Uterus (tissue), 3 donors: ENCODE measurements at regions not wholly inside any gene's neighbourhood (a gene's known extent, or its start where the extent isn't known, plus 50 kb on each side); places are given as distances from the start of the nearest gene placed in this dataset.
"Not testable (repeated sequence)": the region's sequence is repeated elsewhere in the genome, so short reads cannot be mapped to it uniquely, and the experiment has no call there.

Source experiments
- DNase-seq, 2 donors: peaks; one replicate each; pipeline ENCODE4 v3.0.0-alpha.2; 2019 to 2020
- H3K27ac ChIP-seq, 2 donors: fragments of 200-600 bp; sonication (generic); 1 replicate in 1 of 2; 2 replicates in 1 of 2; pipeline ENCODE4 v1.5.1; 2016 to 2018
- H3K27me3 ChIP-seq, 2 donors: fragments of 200-600 bp; sonication (generic); one replicate each; pipeline ENCODE4 v1.5.1; 2018 to 2019; ENCODE audit warnings: control low read depth in 1 of 2
- H3K36me3 ChIP-seq, 2 donors: fragments of 200-600 bp; sonication (generic); one replicate each; pipeline ENCODE4 v1.5.1; 2019; ENCODE audit warnings: control low read depth in 1 of 2
- H3K4me1 ChIP-seq, 2 donors: fragments of 200-600 bp; sonication (generic); one replicate each; pipeline ENCODE4 v1.5.1; 2018 to 2019; ENCODE audit warnings: control low read depth in 1 of 2
- H3K4me3 ChIP-seq, 2 donors: fragments of 200-600 bp; sonication (generic); 1 replicate in 1 of 2; 2 replicates in 1 of 2; pipeline ENCODE4 v1.5.1; 2018 to 2019; ENCODE audit warnings: mild to moderate bottlenecking in 1 of 2
- H3K9me3 ChIP-seq, 2 donors: fragments of 200-600 bp; sonication (generic); one replicate each; pipeline ENCODE4 v1.5.1; 2019; ENCODE audit warnings: control low read depth in 1 of 2
- POLR2A ChIP-seq, 2 donors: fragments of 450-650 bp; IDR thresholded peaks; one replicate each; pipeline ENCODE4 v1.6.1; 2016; ENCODE audit warnings: antibody characterized with exemption in 2 of 2, mild to moderate bottlenecking in 1 of 2, moderate library complexity in 1 of 2
- intact Hi-C: fragments of 100-400 bp; cut with DNase I; formaldehyde crosslinking; loops from one replicate; pipeline ENCODE4 v1.15.1; 2023; ENCODE audit warnings: low total_unique reads
- TF ChIP-seq, protein P1 (sequence below), 4 experiments: fragments of 200-600 bp in 2 of 4; fragments of 450-650 bp in 2 of 4; sonication (generic) in 2 of 4; IDR thresholded peaks; one replicate each; pipeline ENCODE4 v1.5.1; 2016 to 2019; ENCODE audit warnings: antibody characterized with exemption in 4 of 4, mild to moderate bottlenecking in 2 of 4, moderate library complexity in 1 of 4
- donor health status: DM: yes; HTN: yes; CAD: no.

DNA sequence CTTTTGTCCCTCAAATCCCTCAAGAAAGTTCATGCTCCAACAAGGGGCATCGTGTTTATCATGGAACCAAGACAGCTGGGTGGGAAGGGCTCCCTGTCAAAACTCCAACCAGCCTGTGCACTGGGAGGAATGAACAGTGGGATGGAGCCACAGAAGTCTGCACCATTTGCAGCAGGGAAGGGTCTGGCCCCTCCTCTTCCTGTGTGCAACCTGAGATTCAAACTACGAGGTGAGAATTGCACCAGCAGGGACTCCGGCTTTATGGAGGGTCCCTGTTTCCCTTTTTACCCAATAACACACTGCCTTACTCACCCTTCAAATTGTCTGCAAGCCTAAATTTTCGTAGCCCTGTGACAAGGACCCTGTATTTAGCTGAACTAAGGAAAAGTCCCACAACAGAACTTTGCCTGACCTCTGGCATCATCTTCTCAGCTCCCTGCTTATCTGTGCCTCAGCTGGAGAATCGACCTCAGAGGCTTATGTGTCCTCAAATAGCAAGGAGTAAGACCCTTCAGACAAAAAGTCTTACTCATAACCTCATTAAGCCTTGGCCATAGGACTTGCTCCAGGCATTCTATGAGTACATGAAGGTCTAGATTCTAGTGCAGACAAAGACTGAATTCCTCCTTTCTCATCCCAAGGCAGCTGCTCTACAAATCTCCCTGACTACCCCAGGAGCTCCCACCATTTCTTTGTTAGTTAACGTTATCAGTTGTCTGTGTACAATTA lies 178.3 kb upstream of the SERPINE2 start:
- H3K4me1 ChIP-seq = no peaks in the 10 kb centered on the region
- no peaks in the 10 kb centered on the region for H3K9me3 ChIP-seq
- TF ChIP-seq, protein P1, sequence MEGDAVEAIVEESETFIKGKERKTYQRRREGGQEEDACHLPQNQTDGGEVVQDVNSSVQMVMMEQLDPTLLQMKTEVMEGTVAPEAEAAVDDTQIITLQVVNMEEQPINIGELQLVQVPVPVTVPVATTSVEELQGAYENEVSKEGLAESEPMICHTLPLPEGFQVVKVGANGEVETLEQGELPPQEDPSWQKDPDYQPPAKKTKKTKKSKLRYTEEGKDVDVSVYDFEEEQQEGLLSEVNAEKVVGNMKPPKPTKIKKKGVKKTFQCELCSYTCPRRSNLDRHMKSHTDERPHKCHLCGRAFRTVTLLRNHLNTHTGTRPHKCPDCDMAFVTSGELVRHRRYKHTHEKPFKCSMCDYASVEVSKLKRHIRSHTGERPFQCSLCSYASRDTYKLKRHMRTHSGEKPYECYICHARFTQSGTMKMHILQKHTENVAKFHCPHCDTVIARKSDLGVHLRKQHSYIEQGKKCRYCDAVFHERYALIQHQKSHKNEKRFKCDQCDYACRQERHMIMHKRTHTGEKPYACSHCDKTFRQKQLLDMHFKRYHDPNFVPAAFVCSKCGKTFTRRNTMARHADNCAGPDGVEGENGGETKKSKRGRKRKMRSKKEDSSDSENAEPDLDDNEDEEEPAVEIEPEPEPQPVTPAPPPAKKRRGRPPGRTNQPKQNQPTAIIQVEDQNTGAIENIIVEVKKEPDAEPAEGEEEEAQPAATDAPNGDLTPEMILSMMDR (IDR thresholded peaks at IDR 0.05) = no peak
- no peak for TF ChIP-seq POLR2A (IDR thresholded peaks at IDR 0.05)
- H3K27ac ChIP-seq = no peak overlapping the region
- H3K4me3 ChIP-seq = no peak overlapping the region
- H3K27me3 ChIP-seq = no peaks in the 10 kb centered on the region
- intact Hi-C loops = no loop called here
- no peak for DNase-seq
- H3K36me3 ChIP-seq = no peaks in the 10 kb centered on the region

DNA sequence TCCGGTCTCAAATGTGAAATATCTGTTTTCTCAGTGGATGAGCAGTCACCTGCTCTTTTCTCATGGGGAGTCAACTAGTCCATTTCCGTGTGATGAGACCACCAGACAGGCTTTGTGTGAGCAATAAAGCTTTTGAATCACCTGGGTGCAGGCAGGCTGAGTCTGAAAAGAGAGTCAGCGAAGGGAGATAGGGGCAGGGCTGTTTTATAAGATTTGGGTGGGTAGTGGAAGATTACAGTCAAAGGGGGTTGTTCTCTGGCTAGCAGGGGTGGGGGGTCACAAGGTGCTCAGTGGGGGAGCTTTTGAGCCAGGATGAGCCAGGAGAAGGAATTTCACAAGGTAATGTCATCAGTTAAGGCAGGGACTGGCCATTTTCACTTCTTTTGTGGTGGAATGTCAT lies 176.5 kb upstream of the SERPINE2 start:
- intact Hi-C loops = not testable (repeated sequence)

DNA sequence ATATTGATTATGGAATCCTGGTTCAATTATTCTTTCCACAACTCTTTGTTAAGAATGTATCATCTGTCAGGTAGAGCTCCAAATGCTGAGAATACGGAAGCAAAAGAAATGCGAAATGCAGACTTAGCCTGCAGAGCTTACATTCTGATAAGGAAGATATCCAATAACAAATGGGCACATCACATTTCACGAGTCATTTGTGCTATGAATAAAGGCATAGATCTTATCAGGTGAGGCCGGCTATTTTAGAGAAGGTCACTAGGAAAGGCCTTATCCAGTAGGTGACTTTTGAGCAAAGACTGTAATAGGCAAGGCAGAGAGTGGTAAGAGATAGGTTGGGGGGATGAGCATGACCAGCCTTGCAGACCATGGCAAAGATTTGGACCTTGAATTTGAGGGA lies 174.3 kb upstream of the SERPINE2 start:
- Histone ChIP-seq H3K36me3 (no peaks in the 10 kb centered on the region), H3K27me3 (no peaks in the 10 kb centered on the region), H3K4me3 (no peak overlapping the region), H3K4me1 (no peaks in the 10 kb centered on the region), H3K9me3 (no peaks in the 10 kb centered on the region), H3K27ac (no peak overlapping the region)
- TF ChIP-seq, protein P1 (IDR thresholded peaks at IDR 0.05) = no peak
- TF ChIP-seq POLR2A (IDR thresholded peaks at IDR 0.05) = no peak
- intact Hi-C loops = no loop called here
- DNase-seq = no peak

More for the DNA sequence above, 176.5 kb upstream of the SERPINE2 start:
- not testable (repeated sequence) for H3K4me3 ChIP-seq, H3K27me3 ChIP-seq, H3K36me3 ChIP-seq, DNase-seq, H3K4me1 ChIP-seq, H3K9me3 ChIP-seq, H3K27ac ChIP-seq

DNA sequence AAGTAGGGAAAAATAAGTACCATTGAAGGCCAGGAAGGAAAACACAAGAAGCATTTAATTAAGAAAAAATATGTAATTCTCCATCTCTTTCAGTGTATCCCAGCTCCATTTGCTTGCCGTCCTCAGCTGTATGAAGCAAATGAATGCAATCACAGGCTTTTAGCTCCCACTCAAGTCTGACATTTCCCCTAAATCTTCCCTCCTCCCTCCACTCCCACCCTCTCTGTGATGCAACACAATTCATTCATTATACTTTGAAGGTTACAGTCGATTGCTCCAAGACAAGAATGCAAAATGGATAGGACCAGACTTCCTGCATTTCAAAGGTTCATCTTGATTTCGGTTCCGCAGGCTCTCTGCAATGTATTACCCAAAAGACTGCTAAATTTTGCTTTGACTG lies 172.7 kb upstream of the SERPINE2 start:
- TF ChIP-seq, protein P1 (IDR thresholded peaks at IDR 0.05) = no peak
- TF ChIP-seq POLR2A (IDR thresholded peaks at IDR 0.05) = no peak
- no peaks in the 10 kb centered on the region for H3K9me3 ChIP-seq
- H3K4me3 ChIP-seq = no peak overlapping the region
- H3K4me1 ChIP-seq = no peaks in the 10 kb centered on the region
- H3K27me3 ChIP-seq = no peaks in the 10 kb centered on the region
- H3K36me3 ChIP-seq = no peaks in the 10 kb centered on the region
- no peak overlapping the region for H3K27ac ChIP-seq
- peak in 1 of 2 donors; percentile 16 for DNase-seq
- intact Hi-C loops = no loop called here

DNA sequence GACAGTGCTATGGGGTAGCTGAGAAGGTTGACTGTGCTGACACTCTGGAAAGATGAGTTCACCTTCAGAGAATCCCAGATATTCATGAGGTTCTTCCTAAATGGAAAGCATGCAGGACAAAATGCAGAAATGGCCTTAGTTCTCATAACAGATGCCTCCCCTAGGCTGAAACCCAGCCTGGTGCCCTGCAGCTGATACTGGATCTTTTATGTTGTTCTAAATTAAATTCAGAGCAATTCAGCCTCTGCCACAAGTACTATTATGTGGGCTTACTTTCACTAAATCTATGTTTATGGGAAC lies 172.0 kb upstream of the SERPINE2 start:
- TF ChIP-seq POLR2A (IDR thresholded peaks at IDR 0.05) = no peak
- TF ChIP-seq, protein P1 (IDR thresholded peaks at IDR 0.05) = no peak
- H3K27me3 ChIP-seq = no peaks in the 10 kb centered on the region
- H3K4me3 ChIP-seq = no peak overlapping the region
- H3K36me3 ChIP-seq = no peaks in the 10 kb centered on the region
- no peaks in the 10 kb centered on the region for H3K4me1 ChIP-seq
- no peak for DNase-seq
- intact Hi-C loops = no loop called here
- H3K9me3 ChIP-seq = no peaks in the 10 kb centered on the region
- no peak overlapping the region for H3K27ac ChIP-seq
